ENCODE measurements at regions not wholly inside any gene's neighbourhood (a gene's known extent, or its start where the extent isn't known, plus 50 kb on each side); places are given as distances from the start of the nearest gene placed in this dataset.

GRCh38 chr12:130247634-130248237 is 85.5 kb downstream of the FZD10 start:
- TF ChIP-seq CTCF (IDR thresholded peaks at IDR 0.05) (no peak), POLR2A (IDR thresholded peaks at IDR 0.05) (no peak)
